GM19397 (cell line): ENCODE measurements at regions not wholly inside any gene's neighbourhood (a gene's known extent, or its start where the extent isn't known, plus 50 kb on each side); places are given as distances from the start of the nearest gene placed in this dataset.

ENCODE experiments used
- ATAC-seq: cut with Tn5 transposase; IDR thresholded peaks from one replicate; pipeline ENCODE4 v1.9.1; 2021; ENCODE audit warnings: mild to moderate bottlenecking, moderate library complexity; ENCODE audit not compliant: unreplicated experiment

DNA sequence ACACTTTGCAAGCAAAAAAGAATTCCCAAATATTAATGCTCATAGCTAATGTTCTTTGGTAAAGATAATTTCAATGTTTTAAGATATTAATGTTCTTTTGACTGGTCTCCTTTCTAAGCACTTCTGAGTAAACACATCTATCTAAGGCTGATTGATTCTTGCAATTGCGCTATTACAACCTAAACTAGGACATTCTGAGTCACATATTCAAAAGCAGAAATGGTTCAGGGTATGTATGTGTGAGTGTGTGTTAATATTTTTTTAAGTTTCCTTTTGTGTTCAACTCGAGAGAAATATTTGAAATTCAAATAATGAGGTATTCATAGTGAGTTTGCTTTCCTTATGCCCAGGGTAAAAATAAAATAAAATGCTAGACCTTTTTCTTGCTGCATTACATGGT, 203.6 kb upstream of the GRIK3 start:
- ATAC-seq = no peak

DNA sequence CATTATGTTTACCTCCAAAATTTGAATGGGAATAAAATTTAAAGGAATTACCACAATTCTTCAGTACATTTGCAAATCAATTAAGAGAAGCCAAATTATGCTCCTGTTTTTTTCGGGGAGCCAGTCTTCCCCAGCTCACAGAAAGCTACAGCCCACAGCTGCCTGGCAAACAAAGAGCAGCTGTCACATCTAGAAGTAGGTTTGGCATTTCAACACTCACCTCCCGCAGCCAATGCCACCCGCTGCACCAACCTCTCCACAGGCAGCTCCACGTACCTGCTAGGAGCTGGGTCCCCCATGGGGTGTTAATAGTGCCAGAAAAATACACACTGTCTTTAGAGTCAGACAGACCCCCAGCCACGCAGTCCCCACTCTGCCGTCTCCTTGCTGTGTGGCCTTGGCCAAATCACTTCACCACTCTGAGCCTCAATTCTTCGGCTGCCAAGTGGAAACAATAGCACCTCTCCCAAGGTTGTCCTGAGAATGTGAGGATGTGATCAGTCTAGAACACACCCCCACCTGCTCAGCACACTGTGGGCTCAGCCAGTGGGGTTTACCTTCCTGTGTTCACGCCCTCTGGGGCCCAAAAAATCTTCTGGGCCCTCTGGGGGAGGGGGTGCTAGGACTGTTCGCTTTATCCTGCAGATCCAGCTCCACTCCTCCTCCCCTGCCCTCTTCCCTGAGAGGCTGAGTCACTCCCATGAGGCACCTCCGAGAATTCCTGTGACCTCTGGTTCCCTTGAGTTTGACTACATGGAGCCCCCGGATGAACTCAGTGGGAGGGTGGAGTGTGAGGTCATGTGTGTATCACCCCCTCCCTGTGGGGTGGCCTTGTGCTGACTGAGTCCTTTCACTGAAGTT, 204.3 kb upstream of the GRIK3 start:
- ATAC-seq = no peak

DNA sequence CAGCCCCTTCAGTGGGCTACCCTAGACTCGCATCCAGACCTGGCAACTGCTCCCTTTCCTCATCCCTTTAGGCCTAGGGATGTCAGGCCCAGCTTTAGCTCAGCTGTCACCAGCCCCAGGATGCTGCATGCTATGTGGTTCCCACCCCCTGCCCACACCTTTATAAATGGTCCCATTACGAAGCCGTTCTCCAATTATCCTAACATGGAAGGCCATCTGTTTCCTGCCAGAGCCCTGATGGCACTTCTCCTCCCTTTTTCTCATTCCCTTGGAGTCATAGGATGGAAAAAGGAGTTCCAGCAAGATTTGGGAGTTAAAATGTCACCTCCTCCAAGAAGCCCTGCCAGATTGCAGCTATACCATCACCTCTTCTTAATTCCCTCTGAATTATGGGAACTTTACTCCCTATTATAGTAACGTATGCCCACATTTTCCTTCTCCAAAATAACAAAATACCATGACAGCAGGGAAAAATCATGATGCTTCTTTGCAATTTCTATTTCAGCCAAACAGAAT, 205.0 kb upstream of the GRIK3 start:
- no peak for ATAC-seq

DNA sequence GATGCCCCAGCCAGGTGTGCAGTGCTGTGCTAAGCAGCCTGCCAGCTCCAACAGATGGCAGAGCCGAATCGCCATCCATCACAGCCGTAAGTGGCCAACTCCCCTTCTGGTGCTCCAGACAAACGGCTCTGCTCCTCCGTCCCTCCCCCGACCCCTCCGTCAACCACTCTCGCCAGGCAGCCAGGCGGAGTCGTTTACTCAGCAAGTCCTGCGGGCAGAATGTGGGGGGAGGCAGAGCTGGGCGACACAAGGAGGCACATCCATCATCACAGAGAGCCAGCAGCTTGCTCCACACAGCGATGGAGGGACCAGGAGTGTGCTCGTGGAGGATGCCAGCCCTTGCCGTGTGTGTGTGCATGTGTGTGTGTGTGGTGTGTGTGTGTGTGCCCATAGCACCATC, 206.6 kb upstream of the GRIK3 start:
- ATAC-seq = no peak

DNA sequence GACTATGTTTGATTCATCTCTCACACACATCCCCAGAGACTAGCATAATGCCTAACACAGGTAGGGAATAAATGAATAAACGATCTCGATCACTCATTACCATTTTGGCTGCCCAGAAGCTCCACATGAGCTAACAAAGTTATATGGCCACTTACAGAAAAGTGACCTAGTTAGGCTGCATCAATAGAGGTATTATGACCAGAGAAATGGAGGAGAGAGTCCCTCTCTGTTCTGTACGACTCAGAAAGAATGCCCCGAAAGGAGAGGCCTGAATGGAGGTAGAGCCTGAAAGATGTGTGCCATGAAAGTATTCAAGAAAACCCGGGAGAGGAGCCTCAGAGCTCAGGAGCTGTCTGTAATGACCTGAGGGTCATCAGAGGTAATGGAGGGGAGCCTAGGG, 208.2 kb upstream of the GRIK3 start:
- ATAC-seq = no peak

DNA sequence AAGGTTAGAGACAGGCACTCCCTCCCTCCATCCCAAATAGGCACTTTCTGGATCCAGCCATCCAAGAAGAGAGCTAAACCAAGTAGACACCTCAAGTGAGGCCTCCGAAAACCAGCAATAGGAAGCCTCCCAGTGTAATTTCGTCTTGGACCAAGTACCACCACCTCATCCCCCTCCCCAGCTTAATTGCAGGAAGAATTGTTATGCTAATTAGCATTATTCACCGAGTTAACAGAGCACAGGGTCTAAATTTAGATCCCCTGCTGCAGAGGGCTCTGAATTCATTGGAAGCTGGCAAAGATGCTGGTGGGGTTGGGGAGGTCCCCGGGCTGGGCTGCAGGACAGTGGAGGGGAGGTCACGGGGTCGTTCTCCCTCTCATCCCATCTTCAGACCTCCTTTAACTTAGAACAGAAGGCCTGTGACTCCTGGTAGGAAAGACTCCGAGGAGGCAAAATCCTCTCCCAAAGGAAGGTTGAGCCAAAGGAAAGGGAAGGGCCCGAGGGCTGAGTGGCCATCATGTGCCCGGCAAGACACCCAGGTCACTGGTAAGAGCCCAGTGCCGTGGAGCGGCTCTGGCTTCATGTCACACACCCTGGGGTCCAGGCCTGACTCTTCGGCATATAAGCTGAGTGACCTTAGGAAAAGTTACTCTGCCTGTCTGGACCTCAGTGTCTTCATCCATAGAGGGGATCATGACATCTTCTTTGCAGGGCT, 209.2 kb upstream of the GRIK3 start:
- no peak for ATAC-seq

DNA sequence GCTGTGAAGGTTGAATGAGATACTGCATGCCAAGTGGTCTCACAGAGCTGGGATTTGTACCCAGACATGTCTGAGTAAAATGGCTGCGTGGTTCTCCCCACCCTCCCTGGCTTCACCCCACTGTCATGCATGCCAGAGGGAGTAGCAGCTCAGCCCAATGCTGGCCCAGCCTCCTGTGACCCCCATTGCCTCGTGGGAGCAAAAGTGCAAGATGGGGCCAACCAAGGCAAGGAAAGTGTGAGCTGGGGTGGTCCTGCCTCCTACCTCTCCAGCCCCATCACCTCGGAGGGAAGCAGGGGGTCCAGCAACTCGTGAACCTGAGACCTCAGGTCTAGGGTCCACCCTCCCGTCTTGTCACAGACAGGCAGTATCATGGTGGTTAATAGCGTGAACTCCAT, 209.8 kb upstream of the GRIK3 start:
- ATAC-seq = no peak

DNA sequence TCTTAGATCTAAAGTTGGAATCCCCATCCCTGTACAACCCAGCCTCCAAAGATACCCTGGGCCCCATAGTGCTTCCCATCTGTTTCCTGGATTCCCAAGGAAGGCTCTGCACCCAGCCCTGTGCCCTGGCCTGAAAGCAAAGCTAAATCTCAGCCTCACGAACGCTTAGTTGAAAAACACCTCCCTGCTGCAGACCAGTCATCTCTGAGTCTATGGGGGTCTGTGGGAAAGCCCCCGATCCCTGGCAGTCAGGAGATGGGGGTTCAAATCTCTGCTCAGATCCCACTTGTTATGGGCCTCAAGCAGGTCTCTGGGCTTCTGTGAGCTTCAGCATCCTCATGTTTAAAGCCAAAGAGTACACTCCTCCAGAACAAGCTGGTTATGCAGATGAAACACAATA, 210.5 kb upstream of the GRIK3 start:
- ATAC-seq = no peak

DNA sequence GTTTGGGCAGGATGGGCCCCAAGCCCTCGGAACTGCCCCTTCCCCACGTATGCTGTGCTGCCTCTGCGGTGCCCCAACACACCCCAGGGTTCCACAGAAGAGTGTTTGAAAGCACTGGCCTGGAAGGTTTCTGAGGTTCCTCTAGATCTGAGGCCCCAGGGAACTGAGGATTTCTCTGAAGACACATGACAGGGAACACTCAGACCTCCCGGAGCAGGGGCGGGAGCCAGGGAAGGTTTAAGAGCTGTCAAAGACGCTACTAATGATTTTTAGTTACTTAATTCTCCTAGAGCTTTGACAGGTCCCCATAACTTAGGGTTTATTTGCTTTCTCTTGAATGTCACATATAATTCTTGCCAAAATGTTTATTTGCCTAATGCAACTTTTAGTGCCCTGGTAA, 212.3 kb upstream of the GRIK3 start:
- ATAC-seq = no peak

DNA sequence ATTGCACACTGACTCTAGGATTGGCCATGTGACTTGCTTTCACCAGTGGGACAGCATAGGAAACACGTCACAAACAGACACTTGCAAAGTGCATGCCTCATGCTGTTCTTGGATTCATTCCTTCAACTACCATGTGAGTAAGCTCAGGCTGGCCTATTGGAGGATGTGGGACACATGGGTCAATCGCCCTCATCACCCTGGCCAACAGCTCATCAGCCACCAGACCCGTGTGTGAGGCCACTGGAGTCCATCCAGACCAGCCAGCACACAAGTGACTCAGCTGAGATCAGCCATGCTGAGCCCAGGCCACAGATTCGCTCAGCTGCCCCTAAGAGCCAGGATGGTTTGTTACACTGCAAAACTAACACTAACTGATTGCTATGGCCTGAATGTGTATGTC, 216.1 kb upstream of the GRIK3 start:
- no peak for ATAC-seq

DNA sequence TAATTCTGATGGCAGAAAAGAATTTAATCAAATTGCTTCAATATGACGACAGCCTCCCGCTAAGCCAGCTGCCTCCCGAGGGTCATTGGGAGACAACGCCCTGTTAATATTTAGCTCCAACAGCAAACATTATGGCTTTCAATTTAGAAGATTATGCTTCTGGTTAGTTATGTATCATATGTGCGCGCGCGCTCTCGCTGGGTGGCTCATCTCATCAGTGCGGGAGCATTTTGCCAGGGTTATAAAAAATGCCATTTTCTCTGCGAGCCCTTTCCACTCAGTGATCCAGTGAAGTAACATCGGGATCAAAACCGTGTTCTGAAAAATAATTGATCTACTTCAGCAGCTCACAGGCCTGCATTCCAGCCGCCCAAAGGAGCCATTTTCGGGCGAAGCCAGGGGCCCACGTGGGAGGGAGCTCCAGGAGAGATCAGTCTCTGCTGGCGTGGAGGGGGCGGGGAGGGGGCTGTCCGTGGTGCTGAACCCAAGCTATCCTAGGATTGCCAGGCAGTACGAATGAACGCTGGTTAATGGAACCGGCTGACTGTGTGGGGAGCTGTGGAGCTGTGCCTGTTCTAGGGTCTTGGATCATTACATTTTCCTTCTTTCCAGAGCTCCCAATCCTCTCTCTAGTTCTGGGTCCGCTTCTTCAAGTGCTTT, 219.1 kb upstream of the ZC3H12A start:
- ATAC-seq = no peak

DNA sequence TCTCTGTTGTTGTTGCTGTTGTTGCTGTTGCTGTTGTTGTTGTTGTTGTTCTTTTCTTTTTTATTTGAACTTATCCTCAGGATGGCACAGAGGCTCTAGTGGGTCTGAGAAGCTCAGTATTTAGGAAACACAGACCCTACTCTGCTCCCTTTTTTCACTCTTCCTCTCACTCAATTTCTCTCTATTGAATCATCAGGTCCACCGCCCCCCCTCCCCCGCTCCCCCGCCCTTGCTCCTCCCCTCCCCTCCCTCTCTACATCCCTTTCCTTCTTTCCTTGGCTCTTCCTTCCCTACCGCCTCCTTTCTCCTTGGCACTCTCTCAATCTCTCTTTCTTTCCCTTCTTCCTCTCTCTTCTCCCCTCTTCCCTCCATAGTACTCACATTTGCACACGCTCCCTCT, 218.5 kb upstream of the ZC3H12A start:
- no peak for ATAC-seq

DNA sequence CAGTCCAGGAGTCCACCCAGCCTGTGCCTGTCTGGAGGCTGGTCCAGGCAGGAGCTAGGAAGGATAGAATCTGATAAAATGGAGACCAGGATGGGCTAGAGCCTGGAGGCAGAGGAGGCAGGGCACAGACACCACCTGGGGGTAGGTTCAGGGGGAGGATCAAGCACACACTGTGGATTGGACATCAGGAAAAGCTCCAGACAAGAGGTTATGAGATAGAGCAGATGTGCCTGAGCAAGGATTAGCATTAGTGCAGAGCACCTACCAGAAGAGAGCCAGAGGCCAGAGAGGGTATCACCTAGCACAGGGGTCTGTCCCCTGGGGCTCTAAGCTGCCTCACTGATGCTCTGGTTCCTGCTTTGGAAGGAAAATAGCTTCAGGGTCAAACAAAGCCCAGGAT, 216.7 kb upstream of the ZC3H12A start:
- no peak for ATAC-seq

DNA sequence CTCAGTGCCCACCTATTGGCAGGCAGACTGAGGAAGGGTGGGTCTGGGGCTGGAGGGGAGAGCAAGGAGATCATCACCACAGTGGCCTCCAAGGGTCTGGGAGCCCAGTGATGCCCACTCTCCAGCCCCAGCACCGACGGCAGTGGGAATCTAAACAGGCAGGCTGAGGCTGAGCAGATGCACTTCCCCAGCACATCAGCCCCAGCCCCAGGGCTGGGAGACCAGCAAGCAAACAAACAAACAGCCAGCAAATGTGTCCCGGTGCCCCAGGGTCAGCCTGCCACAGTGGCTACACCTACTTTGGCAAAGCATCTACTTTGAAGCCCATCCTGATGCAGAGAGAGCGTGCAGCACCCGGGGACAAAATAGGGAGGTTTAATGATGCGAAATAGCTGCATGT, 216.3 kb upstream of the ZC3H12A start:
- no peak for ATAC-seq

DNA sequence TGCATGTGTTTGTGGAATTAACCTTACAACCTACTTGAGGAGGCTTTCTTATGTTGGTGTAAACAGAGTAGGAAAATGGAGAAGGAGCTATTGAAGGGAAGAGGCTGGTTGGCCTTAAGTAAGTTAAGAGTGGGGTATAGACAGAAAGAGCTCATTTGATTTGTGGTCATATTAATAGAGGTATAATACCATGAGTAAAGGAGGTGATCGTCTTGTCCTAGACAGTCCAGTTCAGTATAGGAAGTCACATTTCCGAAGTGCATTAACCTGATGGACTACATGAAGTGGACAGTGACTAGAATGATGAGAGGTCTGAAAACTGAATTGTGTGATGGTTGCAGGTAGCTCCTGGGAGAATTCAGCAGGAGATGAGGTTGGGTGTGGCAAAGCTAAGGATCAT, 215.4 kb upstream of the ZC3H12A start:
- no peak for ATAC-seq

DNA sequence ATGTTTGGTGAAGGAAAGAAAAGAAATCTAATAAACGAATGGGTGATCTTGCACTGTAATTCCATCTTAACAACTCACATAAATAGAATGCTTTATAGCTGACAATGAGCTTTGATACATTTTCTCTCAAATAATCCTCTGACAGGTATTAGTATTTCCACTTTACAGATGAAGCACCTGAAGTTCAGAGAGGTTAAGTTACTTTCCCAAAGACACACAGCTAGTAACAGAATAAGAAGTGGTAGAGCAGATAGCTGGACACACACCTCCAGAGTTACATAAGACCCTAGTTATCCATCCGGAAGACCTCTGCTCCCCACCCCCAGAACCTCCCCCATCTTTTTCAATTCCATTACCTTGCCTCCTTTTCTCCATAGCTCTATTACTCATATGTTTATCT, 213.3 kb upstream of the ZC3H12A start:
- no peak for ATAC-seq

DNA sequence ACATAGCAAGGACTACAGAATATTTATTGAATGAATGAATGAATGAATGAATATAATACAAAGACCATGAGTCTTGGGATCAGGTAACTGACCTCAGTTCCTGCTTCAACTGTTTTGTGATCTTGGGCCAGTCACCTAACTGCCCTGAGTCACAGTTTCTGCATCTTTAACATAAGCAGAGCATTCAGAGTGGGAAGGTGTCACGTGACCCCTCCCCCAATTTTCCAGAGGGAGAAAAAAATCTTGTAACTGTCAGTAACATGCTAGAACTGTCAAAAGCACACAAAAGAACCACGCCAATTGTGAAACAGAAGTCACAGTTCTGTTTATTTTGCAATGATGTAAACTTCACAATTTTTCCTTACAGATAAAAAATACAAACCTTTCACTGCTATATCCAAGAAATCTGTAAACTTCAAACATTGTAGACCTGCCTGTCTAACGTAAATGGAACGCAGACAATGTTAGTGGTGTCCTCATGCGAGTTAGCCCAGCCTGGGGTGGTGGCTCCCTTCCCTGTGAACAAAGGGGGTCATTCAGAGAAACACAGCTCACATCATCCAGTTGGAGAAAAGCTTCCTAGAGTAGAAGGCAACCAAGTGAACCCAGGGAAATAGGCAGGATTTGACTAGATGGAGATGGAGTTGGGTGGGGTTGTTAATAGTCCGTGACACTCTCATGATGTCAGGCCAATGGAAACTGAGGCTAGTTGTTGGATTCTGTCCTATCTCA, 211.8 kb upstream of the ZC3H12A start:
- ATAC-seq = no peak

DNA sequence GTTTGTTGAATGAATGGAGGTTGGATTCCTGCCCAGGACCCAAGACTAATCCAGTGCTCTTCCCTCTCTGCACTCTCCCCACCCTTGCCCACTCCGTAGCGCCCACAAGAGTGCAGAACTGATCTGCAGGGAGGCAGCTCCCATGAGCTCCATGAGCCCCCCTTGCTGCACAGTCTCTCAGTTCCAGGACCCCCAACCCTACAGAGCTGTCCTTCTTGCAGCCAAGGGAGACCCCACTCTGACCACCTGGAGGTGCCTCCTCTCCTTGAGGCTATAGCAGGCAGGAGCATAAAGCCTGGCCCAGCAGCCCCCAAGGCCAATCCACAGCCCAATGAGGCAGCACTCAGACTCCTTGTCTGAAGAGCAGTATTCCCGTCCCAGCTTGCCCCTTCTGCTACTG, 209.2 kb upstream of the ZC3H12A start:
- no peak for ATAC-seq

DNA sequence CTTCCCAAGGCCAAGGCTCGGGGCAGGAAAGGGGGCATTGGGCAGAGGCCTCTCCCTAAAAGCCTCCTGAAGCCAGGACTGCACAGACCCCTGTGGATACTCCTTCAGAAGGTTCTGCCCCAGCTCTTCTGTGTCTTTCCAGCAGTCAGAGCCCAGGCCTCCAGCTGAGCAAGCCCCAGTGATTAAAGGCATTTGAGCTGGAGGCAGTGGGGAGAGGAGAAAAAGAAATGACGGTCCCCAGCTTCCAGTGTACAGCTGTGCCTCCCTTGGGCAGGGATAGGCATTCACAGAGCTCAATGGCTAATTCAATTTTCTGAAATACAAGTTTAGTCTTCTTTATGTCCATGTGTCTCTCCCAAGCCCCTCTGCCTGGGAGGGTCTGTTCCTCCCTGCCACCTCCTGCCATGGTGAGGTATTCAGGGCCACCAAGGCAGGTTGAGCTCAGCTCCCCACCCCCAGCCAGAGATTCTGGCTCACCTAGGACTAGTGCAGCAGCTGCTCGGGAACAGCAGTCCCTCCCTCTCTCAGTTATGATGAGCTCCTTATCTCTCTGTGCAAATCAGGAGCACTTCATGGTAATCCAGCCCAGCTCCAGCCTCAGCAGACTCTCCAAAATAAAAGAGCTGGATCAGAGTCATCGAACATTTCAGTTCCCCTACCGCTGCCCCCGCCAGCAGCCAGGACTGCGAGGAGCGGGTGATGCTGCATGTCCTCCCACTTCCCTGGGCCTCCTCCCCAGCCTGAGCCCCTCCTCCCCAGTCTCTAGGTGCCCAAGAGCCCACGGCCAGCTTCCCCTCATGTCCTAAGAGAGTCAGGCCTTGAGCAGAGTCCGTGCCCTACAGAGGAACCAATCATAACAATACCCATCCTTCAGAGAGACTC, 208.4 kb upstream of the ZC3H12A start:
- no peak for ATAC-seq
